H9 (cell line): ENCODE measurements at regions not wholly inside any gene's neighbourhood (a gene's known extent, or its start where the extent isn't known, plus 50 kb on each side); places are given as distances from the start of the nearest gene placed in this dataset.
A peak's percentile ranks its signal among the peaks of the same experiment; 100 is the strongest.

Source experiments
- DNase-seq: peaks from one replicate; pipeline ENCODE4 v3.0.0-alpha.2; 2017
- H2AFZ ChIP-seq: one replicate; pipeline ENCODE4 v1.6.1; 2013; ENCODE audit warnings: mild to moderate bottlenecking, low read length, control low read depth, moderate library complexity
- H2AK5ac ChIP-seq: 2 replicates; pipeline ENCODE4 v1.6.1; 2013; ENCODE audit warnings: low read length, control low read depth, mixed read lengths; ENCODE audit not compliant: insufficient read length
- H2BK120ac ChIP-seq: one replicate; pipeline ENCODE4 v1.6.1; 2013; ENCODE audit warnings: low read depth, mild to moderate bottlenecking, low read length, control low read depth, inconsistent platforms; ENCODE audit not compliant: poor library complexity, severe bottlenecking
- H2BK12ac ChIP-seq: 2 replicates; pipeline ENCODE4 v1.6.1; 2013; ENCODE audit warnings: low read length, control low read depth, mixed read lengths, low read depth; ENCODE audit not compliant: insufficient read length
- H2BK15ac ChIP-seq: 2 replicates; pipeline ENCODE4 v1.6.1; 2013; ENCODE audit warnings: low read depth, low read length, control low read depth
- H2BK20ac ChIP-seq: one replicate; pipeline ENCODE4 v1.6.1; 2013; ENCODE audit warnings: low read depth, mild to moderate bottlenecking, low read length, control low read depth, inconsistent platforms; ENCODE audit not compliant: poor library complexity, severe bottlenecking
- H2BK5ac ChIP-seq: 2 replicates; pipeline ENCODE4 v1.6.1; 2013; ENCODE audit warnings: low read length, control low read depth, mixed read lengths; ENCODE audit not compliant: insufficient read length
- H3K14ac ChIP-seq: 2 replicates; pipeline ENCODE4 v1.6.1; 2013; ENCODE audit warnings: low read length, control low read depth; ENCODE audit not compliant: insufficient read depth
- H3K18ac ChIP-seq: 2 replicates; pipeline ENCODE4 v1.6.1; 2013; ENCODE audit warnings: low read depth, mild to moderate bottlenecking, mixed read lengths, low read length, control low read depth; ENCODE audit not compliant: insufficient read length
- H3K23ac ChIP-seq: 2 replicates; pipeline ENCODE4 v1.6.1; 2013; ENCODE audit warnings: low read length, control low read depth, mixed read lengths, low read depth; ENCODE audit not compliant: insufficient read length
- H3K23me2 ChIP-seq: 2 replicates; pipeline ENCODE4 v1.6.1; 2013; ENCODE audit warnings: low read depth, mild to moderate bottlenecking, mixed read lengths, low read length, control low read depth; ENCODE audit not compliant: insufficient read length, poor library complexity, severe bottlenecking
- H3K27ac ChIP-seq: 2 replicates; pipeline ENCODE4 v1.5.1; 2013; ENCODE audit warnings: low read length, control low read depth, mixed read lengths, low read depth; ENCODE audit not compliant: insufficient read length
- H3K27me3 ChIP-seq: 2 replicates; pipeline ENCODE4 v1.6.1; 2013; ENCODE audit warnings: low read length, control low read depth, inconsistent platforms; ENCODE audit not compliant: insufficient read depth
- H3K4ac ChIP-seq: 2 replicates; pipeline ENCODE4 v1.6.1; 2013; ENCODE audit warnings: low read depth, mild to moderate bottlenecking, control low read depth, inconsistent platforms, low read length, moderate library complexity
- H3K4me1 ChIP-seq: 2 replicates; pipeline ENCODE4 v1.6.1; 2013; ENCODE audit warnings: low read length, control low read depth, inconsistent platforms; ENCODE audit not compliant: insufficient read depth
- H3K4me2 ChIP-seq: 2 replicates; pipeline ENCODE4 v1.6.1; 2013; ENCODE audit warnings: low read length, control low read depth, mixed read lengths; ENCODE audit not compliant: insufficient read length, insufficient read depth
- H3K56ac ChIP-seq: 2 replicates; pipeline ENCODE4 v1.6.1; 2013; ENCODE audit warnings: low read depth, mild to moderate bottlenecking, mixed read lengths, low read length, control low read depth; ENCODE audit not compliant: insufficient read length
- H3K79me1 ChIP-seq: 2 replicates; pipeline ENCODE4 v1.6.1; 2013; ENCODE audit warnings: low read depth, mild to moderate bottlenecking, moderate library complexity, low read length, control low read depth, inconsistent platforms; ENCODE audit not compliant: insufficient read depth, poor library complexity, severe bottlenecking
- H3K79me2 ChIP-seq: 2 replicates; pipeline ENCODE4 v1.6.1; 2013; ENCODE audit warnings: low read length, control low read depth, inconsistent platforms; ENCODE audit not compliant: insufficient read depth
- H3K9ac ChIP-seq: 2 replicates; pipeline ENCODE4 v1.6.1; 2013; ENCODE audit warnings: low read length, control low read depth, mixed read lengths; ENCODE audit not compliant: insufficient read length; ENCODE audit errors: extremely low read depth
- H3K9me3 ChIP-seq: one replicate; pipeline ENCODE4 v1.6.1; 2013; ENCODE audit warnings: low read depth, low read length, inconsistent platforms; ENCODE audit not compliant: control insufficient read depth
- H3T11ph ChIP-seq: one replicate; pipeline ENCODE4 v1.6.1; 2013; ENCODE audit warnings: mild to moderate bottlenecking, low read length, control low read depth, inconsistent platforms
- H4K20me1 ChIP-seq: one replicate; pipeline ENCODE4 v1.6.1; 2013; ENCODE audit not compliant: control insufficient read depth, insufficient read length, insufficient read depth
- H4K5ac ChIP-seq: 2 replicates; pipeline ENCODE4 v1.6.1; 2013; ENCODE audit warnings: low read depth, mild to moderate bottlenecking, mixed read lengths, low read length, control low read depth; ENCODE audit not compliant: insufficient read length
- H4K8ac ChIP-seq: replicated peaks from 2 replicates; pipeline ENCODE4 v1.6.1; 2013; ENCODE audit warnings: low read length, control low read depth, mixed read lengths, low read depth; ENCODE audit not compliant: insufficient read length
- H4K91ac ChIP-seq: 2 replicates; pipeline ENCODE4 v1.6.1; 2013; ENCODE audit warnings: low read depth, mild to moderate bottlenecking, moderate library complexity, mixed read lengths, low read length, control low read depth; ENCODE audit not compliant: insufficient read length
- H3K27ac Mint-ChIP-seq, 3 experiments: 2 replicates in 2 of 3; 3 replicates in 1 of 3; pipeline ENCODE4 v1.8.0; 2020 to 2021; ENCODE audit warnings: mixed read lengths in 3 of 3, mild to moderate bottlenecking in 1 of 3, moderate library complexity in 1 of 3
- H3K27me3 Mint-ChIP-seq: 2 replicates; pipeline ENCODE4 v1.8.0; 2021; ENCODE audit warnings: low read depth, mild to moderate bottlenecking, moderate library complexity, mixed read lengths
- H3K36me3 Mint-ChIP-seq, 3 experiments: 2 replicates in 2 of 3; 3 replicates in 1 of 3; pipeline ENCODE4 v1.8.0; 2020 to 2021; ENCODE audit warnings: low read depth in 3 of 3, mixed read lengths in 3 of 3; ENCODE audit not compliant: insufficient read depth in 1 of 3
- H3K4me1 Mint-ChIP-seq, 2 experiments: 2 replicates each; pipeline ENCODE4 v1.8.0; 2020; ENCODE audit warnings: mixed read lengths in 2 of 2
- H3K4me3 Mint-ChIP-seq, 2 experiments: 2 replicates in 1 of 2; 3 replicates in 1 of 2; pipeline ENCODE4 v1.8.0; 2020 to 2021; ENCODE audit warnings: mild to moderate bottlenecking in 2 of 2, mixed read lengths in 2 of 2, moderate library complexity in 1 of 2
- H3K9me3 Mint-ChIP-seq, 2 experiments: 2 replicates in 1 of 2; 3 replicates in 1 of 2; pipeline ENCODE4 v1.8.0; 2020; ENCODE audit warnings: mild to moderate bottlenecking in 2 of 2, mixed read lengths in 2 of 2, moderate library complexity in 1 of 2
- WGBS: extraction: QIAGEN DNeasy Blood & Tissue Kit; methylation state at CpG from one replicate; pipeline ENCODE4 v1.1.7; 2013; ENCODE audit warnings: missing lambda C conversion rate, low lambda C conversion rate, mixed read lengths; ENCODE audit not compliant: insufficient read length; ENCODE audit errors: extremely low coverage; 5-methylcytosine and 5-hydroxymethylcytosine counted together
- TF ChIP-seq, protein P1 (sequence below): fragments of 200-600 bp; sonication (generic); conservative IDR thresholded peaks from 3 replicates; pipeline ENCODE4 v1.8.0; 2021; ENCODE audit warnings: antibody characterized with exemption, mild to moderate bottlenecking

DNA sequence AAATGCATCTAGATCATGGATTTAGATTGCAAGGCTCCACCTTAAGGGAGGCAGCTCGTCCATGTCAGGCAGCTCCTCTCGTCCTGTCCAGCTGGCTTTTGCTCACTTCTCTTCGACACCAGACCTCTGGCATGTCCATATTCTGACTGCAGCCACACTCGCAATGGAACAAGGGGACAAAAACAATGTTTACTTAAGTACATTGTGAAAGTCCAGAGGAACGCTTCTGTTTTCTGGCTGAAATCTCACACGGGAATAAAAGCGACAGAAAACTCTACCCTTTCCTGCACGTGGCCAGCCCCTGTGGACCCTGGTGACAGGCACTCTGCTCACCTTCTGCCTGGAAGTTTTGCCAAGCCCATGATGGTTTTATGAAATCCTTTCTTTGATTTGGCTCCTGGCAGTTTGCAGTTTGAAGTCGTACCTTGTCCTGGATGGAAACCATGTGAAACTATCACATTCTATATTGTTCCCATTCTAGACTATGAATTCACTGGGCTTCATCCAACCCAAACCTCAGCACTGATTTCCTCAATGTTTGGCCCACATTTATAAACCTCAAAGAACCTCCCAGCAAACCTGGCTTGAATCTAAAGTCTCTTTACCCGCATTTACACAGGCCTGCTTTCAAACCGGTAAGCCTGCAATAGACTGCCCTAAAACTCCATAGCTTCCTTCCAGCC, 134.3 kb upstream of the PIEZO2 start:
- Histone ChIP-seq H3K79me2 (no peaks in the 10 kb centered on the region), H3K79me1 (no peaks in the 10 kb centered on the region), H3K9me3 (no peaks in the 10 kb centered on the region), H4K20me1 (no peaks in the 10 kb centered on the region), H3K18ac (no peak overlapping the region), H3K4ac (no peak overlapping the region), H2AK5ac (no peak overlapping the region), H3K9ac (no peak overlapping the region), H3K14ac (no peak overlapping the region), H3K27ac (no peak overlapping the region), H3K23ac (no peak overlapping the region), H3K27me3 (no peaks in the 10 kb centered on the region), H2AFZ (no peak overlapping the region), H2BK20ac (no peak overlapping the region), H3K23me2 (no peaks in the 10 kb centered on the region), H2BK120ac (no peak overlapping the region), H3K4me2 (no peak overlapping the region), H4K8ac (no peak overlapping the region), H3K4me1 (no peaks in the 10 kb centered on the region), H2BK5ac (no peak overlapping the region), H4K5ac (no peak overlapping the region), H2BK15ac (no peak overlapping the region), H2BK12ac (no peak overlapping the region), H4K91ac (no peak overlapping the region), H3T11ph (no peak overlapping the region), H3K56ac (no peak overlapping the region)
- H3K27me3 Mint-ChIP-seq: peaks cover 4% of the 10 kb centered on the region
- no peaks in the 10 kb centered on the region; a peak in 1 of 7 replicates for H3K36me3 Mint-ChIP-seq
- 0 out of 7 replicates have a peak overlapping the region, but pooled peaks of 1 of the 3 experiments have one; percentile 10 for H3K27ac Mint-ChIP-seq
- DNase-seq: no peak
- TF ChIP-seq, protein P1, sequence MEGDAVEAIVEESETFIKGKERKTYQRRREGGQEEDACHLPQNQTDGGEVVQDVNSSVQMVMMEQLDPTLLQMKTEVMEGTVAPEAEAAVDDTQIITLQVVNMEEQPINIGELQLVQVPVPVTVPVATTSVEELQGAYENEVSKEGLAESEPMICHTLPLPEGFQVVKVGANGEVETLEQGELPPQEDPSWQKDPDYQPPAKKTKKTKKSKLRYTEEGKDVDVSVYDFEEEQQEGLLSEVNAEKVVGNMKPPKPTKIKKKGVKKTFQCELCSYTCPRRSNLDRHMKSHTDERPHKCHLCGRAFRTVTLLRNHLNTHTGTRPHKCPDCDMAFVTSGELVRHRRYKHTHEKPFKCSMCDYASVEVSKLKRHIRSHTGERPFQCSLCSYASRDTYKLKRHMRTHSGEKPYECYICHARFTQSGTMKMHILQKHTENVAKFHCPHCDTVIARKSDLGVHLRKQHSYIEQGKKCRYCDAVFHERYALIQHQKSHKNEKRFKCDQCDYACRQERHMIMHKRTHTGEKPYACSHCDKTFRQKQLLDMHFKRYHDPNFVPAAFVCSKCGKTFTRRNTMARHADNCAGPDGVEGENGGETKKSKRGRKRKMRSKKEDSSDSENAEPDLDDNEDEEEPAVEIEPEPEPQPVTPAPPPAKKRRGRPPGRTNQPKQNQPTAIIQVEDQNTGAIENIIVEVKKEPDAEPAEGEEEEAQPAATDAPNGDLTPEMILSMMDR: no peak
- WGBS: no CpG with 5 or more reads among the region's 11 CpGs
- no peaks in the 10 kb centered on the region for H3K4me1 Mint-ChIP-seq
- no peak overlapping the region for H3K4me3 Mint-ChIP-seq
- H3K9me3 Mint-ChIP-seq: peaks cover 0 to 4% of the 10 kb centered on the region in 2 experiments; a peak in 2 of 5 replicates
